Keratinocyte (primary cell): ENCODE measurements at regions not wholly inside any gene's neighbourhood (a gene's known extent, or its start where the extent isn't known, plus 50 kb on each side); places are given as distances from the start of the nearest gene placed in this dataset.

Experiments used
- DNase-seq: peaks from one replicate; pipeline ENCODE4 v3.0.0-alpha.2; 2011; ENCODE audit warnings: low read depth, missing footprints, low spot score
- FAIRE-seq: peaks from 2 replicates; lab custom pipeline; 2011; peaks lifted over from hg19 to GRCh38; lab: Jason Lieb, UNC
- H2AFZ ChIP-seq: 2 replicates; pipeline ENCODE4 v1.6.0; 2012; ENCODE audit warnings: low read length, control low read depth, inconsistent platforms; ENCODE audit not compliant: control insufficient read depth
- H3K27ac ChIP-seq: 2 replicates; pipeline ENCODE4 v1.5.1; 2011; ENCODE audit warnings: low read length; ENCODE audit not compliant: control insufficient read depth, insufficient read depth
- H3K27me3 ChIP-seq: 3 replicates; pipeline ENCODE4 v1.6.0; 2011; ENCODE audit warnings: low read length; ENCODE audit not compliant: control insufficient read depth, insufficient read depth; ENCODE audit errors: extremely low read depth
- H3K36me3 ChIP-seq, 2 experiments: 2 replicates in 1 of 2; 3 replicates in 1 of 2; pipeline ENCODE4 v1.5.1; 2011; ENCODE audit warnings: low read length in 2 of 2, mild to moderate bottlenecking in 1 of 2; ENCODE audit not compliant: control insufficient read depth in 2 of 2, insufficient read depth in 2 of 2; ENCODE audit errors: extremely low read depth in 1 of 2
- H3K4me1 ChIP-seq: 3 replicates; pipeline ENCODE4 v1.5.1; 2011; ENCODE audit warnings: low read length; ENCODE audit not compliant: control insufficient read depth, insufficient read depth; ENCODE audit errors: extremely low read depth
- H3K4me2 ChIP-seq: 3 replicates; pipeline ENCODE4 v1.6.0; 2011; ENCODE audit warnings: low read depth, low read length; ENCODE audit not compliant: control insufficient read depth, insufficient read depth; ENCODE audit errors: extremely low read depth
- H3K4me3 ChIP-seq, 3 experiments: fragments of 200-600 bp in 1 of 3; sonication (generic) in 1 of 3; 2 replicates in 2 of 3; 3 replicates in 1 of 3; pipeline ENCODE4 v1.5.1; 2011 to 2016; ENCODE audit warnings: low read length in 3 of 3, mild to moderate bottlenecking in 3 of 3, control low read depth in 2 of 3, inconsistent platforms in 1 of 3, low read depth in 1 of 3, mixed read lengths in 1 of 3, mixed run types in 1 of 3, moderate library complexity in 1 of 3; ENCODE audit not compliant: control insufficient read depth in 2 of 3, insufficient read depth in 2 of 3; ENCODE audit errors: extremely low read depth in 1 of 3
- H3K79me2 ChIP-seq: 2 replicates; pipeline ENCODE4 v1.6.0; 2012; ENCODE audit warnings: low read length; ENCODE audit not compliant: control insufficient read depth, insufficient read depth
- H3K9ac ChIP-seq: 3 replicates; pipeline ENCODE4 v1.6.0; 2011; ENCODE audit warnings: low read length; ENCODE audit not compliant: control insufficient read depth, insufficient read depth; ENCODE audit errors: extremely low read depth
- H3K9me1 ChIP-seq: 3 replicates; pipeline ENCODE4 v1.6.0; 2011; ENCODE audit warnings: low read length; ENCODE audit not compliant: control insufficient read depth, insufficient read depth; ENCODE audit errors: extremely low read depth
- H3K9me3 ChIP-seq: 2 replicates; pipeline ENCODE4 v1.5.1; 2012; ENCODE audit warnings: low read depth, low read length; ENCODE audit not compliant: control insufficient read depth
- H4K20me1 ChIP-seq: 3 replicates; pipeline ENCODE4 v1.6.0; 2011; ENCODE audit warnings: low read length; ENCODE audit not compliant: control insufficient read depth, insufficient read depth; ENCODE audit errors: extremely low read depth
- CTCF ChIP-seq, 3 experiments: IDR thresholded peaks in 1 of 3; conservative IDR thresholded peaks in 1 of 3; optimal IDR thresholded peaks in 1 of 3; 2 replicates in 2 of 3; 3 replicates in 1 of 3; pipeline versions ENCODE3 to v1.5.1; 2011; ENCODE audit warnings: low read length in 3 of 3, mild to moderate bottlenecking in 3 of 3, moderate library complexity in 2 of 3, control low read depth in 1 of 3, inconsistent platforms in 1 of 3; ENCODE audit not compliant: insufficient read depth in 2 of 3; ENCODE audit errors: extremely low read depth in 1 of 3
- EZH2 ChIP-seq: IDR thresholded peaks from one replicate; pipeline ENCODE4 v1.6.1; 2012; ENCODE audit warnings: inconsistent platforms, mild to moderate bottlenecking, low read length, moderate library complexity
- dilution Hi-C: fragments of 300-500 bp; cut with MboI; formaldehyde crosslinking; loops from one replicate; pipeline ENCODE4 v1.7.0; 2020; ENCODE audit warnings: low sequenced_read_pairs; ENCODE audit not compliant: extremely low pct_ligation_motif_present

GRCh38 chr2:16311521-16312440 is 353.9 kb downstream of the CYRIA start:
- Histone ChIP-seq H3K4me2 (no peak overlapping the region), H3K4me1 (no peaks in the 10 kb centered on the region), H4K20me1 (no peaks in the 10 kb centered on the region), H3K79me2 (no peaks in the 10 kb centered on the region), H3K9ac (no peak overlapping the region), H3K27ac (no peak overlapping the region), H3K9me1 (no peaks in the 10 kb centered on the region), H2AFZ (no peak overlapping the region), H3K36me3 (no peaks in the 10 kb centered on the region), H3K9me3 (no peaks in the 10 kb centered on the region), H3K4me3 (no peak overlapping the region), H3K27me3 (no peaks in the 10 kb centered on the region)
- DNase-seq (no peak), FAIRE-seq (no peak)
- dilution Hi-C loops = no loop called here
- no peak for TF ChIP-seq EZH2
- no peak for TF ChIP-seq CTCF (optimal IDR thresholded peaks at IDR 0.05 in 1 of 3, IDR thresholded peaks at IDR 0.05 in 1 of 3, conservative IDR thresholded peaks at IDR 0.05 in 1 of 3; ENCODE audit: extremely low read depth in 1 of 3, insufficient read depth in 2 of 3, low read length in 3 of 3)

DNA sequence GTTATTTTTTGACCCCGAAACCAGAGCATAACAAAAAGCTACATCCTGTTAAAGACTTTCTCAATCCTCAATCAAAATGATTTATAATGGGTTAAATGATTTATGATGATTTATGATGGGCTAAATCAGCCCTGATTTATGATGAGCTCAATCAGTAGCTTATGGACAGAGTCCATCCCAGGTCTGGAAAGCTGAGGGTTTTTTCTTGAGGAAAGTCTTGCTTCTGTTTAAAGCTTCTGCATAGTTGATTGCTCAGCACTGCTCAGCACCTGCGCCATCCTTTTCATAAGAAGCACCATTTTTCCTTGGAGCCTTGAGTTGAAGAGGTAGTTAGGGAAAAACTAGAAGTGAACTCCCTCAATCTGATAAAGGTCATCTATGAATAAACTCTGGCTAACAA is 356.8 kb downstream of the CYRIA start:
- H3K9me1 ChIP-seq = no peaks in the 10 kb centered on the region
- H3K4me2 ChIP-seq = no peak overlapping the region
- no peaks in the 10 kb centered on the region for H3K4me1 ChIP-seq
- H3K79me2 ChIP-seq = no peaks in the 10 kb centered on the region
- dilution Hi-C loops = no loop called here
- H3K4me3 ChIP-seq = no peak overlapping the region
- no peaks in the 10 kb centered on the region for H3K36me3 ChIP-seq
- no peaks in the 10 kb centered on the region for H3K27me3 ChIP-seq
- no peak for FAIRE-seq
- H4K20me1 ChIP-seq = no peaks in the 10 kb centered on the region
- H3K9me3 ChIP-seq = no peaks in the 10 kb centered on the region
- no peak overlapping the region for H3K9ac ChIP-seq
- no peak overlapping the region for H3K27ac ChIP-seq
- H2AFZ ChIP-seq = no peak overlapping the region
- DNase-seq = no peak
- TF ChIP-seq EZH2 = no peak
- no peak for TF ChIP-seq CTCF (optimal IDR thresholded peaks at IDR 0.05 in 1 of 3, IDR thresholded peaks at IDR 0.05 in 1 of 3, conservative IDR thresholded peaks at IDR 0.05 in 1 of 3; ENCODE audit: extremely low read depth in 1 of 3, insufficient read depth in 2 of 3, low read length in 3 of 3)
